ENCODE measurements at regions not wholly inside any gene's neighbourhood (a gene's known extent, or its start where the extent isn't known, plus 50 kb on each side); places are given as distances from the start of the nearest gene placed in this dataset.

GRCh38 chr5:165885623-165886350 is 2380.4 kb downstream of the MAT2B start:
- no peaks in the 10 kb centered on the region for H3K9me2 ChIP-seq (ENCODE audit: insufficient read depth, low read length)
- H4K20me1 ChIP-seq (ENCODE audit: insufficient read depth), result no peaks in the 10 kb centered on the region
- no peaks in the 10 kb centered on the region for H3F3A ChIP-seq (ENCODE audit: insufficient read depth, low read length, poor library complexity, severe bottlenecking)
- H3K79me2 ChIP-seq (replicated peaks; ENCODE audit: insufficient read depth, low read length), result no peaks in the 10 kb centered on the region
- H3K9ac ChIP-seq (ENCODE audit: low read length), result no peak overlapping the region
- H3K27ac ChIP-seq (ENCODE audit: low read length), result no peak overlapping the region
- H3K9me3 ChIP-seq (ENCODE audit: low read length), result no peaks in the 10 kb centered on the region
- no peak overlapping the region for H2AFZ ChIP-seq (ENCODE audit: low read depth, low read length)
- H3K4me2 ChIP-seq (ENCODE audit: low read length), result no peak overlapping the region
- no peak for TF ChIP-seq REST (IDR thresholded peaks at IDR 0.05; ENCODE audit: borderline replicate concordance)
- no peak for TF ChIP-seq CTCF (IDR thresholded peaks at IDR 0.05; ENCODE audit: poor library complexity, severe bottlenecking)
- no peak for TF ChIP-seq SMC3 (conservative IDR thresholded peaks at IDR 0.05; ENCODE audit: poor library complexity)
- TF ChIP-seq EP300 (conservative IDR thresholded peaks at IDR 0.05; ENCODE audit: poor library complexity, severe bottlenecking), result no peak
- TF ChIP-seq TAF1 (IDR thresholded peaks at IDR 0.05; ENCODE audit: low read depth), result no peak
- no peak for TF ChIP-seq EZH2 (IDR thresholded peaks at IDR 0.05; ENCODE audit: borderline replicate concordance, insufficient read depth, low read length, poor library complexity, severe bottlenecking)
- TF ChIP-seq MXI1 (conservative IDR thresholded peaks at IDR 0.05; ENCODE audit: poor library complexity, severe bottlenecking), result no peak
- no peak for TF ChIP-seq POLR2AphosphoS5 (IDR thresholded peaks at IDR 0.05)
- no peak for TF ChIP-seq RAD21 (conservative IDR thresholded peaks at IDR 0.05)
- no peak overlapping the region for H3K4me3 ChIP-seq (ENCODE audit: low read length)
- H3K36me3 ChIP-seq (ENCODE audit: insufficient read depth, low read length), result no peaks in the 10 kb centered on the region
- H3K27me3 ChIP-seq (ENCODE audit: insufficient read depth, low read depth, low read length), result no peaks in the 10 kb centered on the region

GRCh38 chr5:165887147-165887546 is 2381.7 kb downstream of the MAT2B start:
- H3K27me3 ChIP-seq (ENCODE audit: insufficient read depth, low read depth, low read length), result no peaks in the 10 kb centered on the region
- no peak overlapping the region for H3K27ac ChIP-seq (ENCODE audit: low read length)
- no peaks in the 10 kb centered on the region for H3K9me3 ChIP-seq (ENCODE audit: low read length)
- TF ChIP-seq SMC3 (conservative IDR thresholded peaks at IDR 0.05; ENCODE audit: poor library complexity), result no peak
- no peak for TF ChIP-seq RAD21 (conservative IDR thresholded peaks at IDR 0.05)
- H3K79me2 ChIP-seq (replicated peaks; ENCODE audit: insufficient read depth, low read length), result no peaks in the 10 kb centered on the region
- no peak overlapping the region for H3K4me3 ChIP-seq (ENCODE audit: low read length)
- H3F3A ChIP-seq (ENCODE audit: insufficient read depth, low read length, poor library complexity, severe bottlenecking), result no peaks in the 10 kb centered on the region
- no peaks in the 10 kb centered on the region for H4K20me1 ChIP-seq (ENCODE audit: insufficient read depth)
- H2AFZ ChIP-seq (ENCODE audit: low read depth, low read length), result no peak overlapping the region
- no peaks in the 10 kb centered on the region for H3K9me2 ChIP-seq (ENCODE audit: insufficient read depth, low read length)
- no peak overlapping the region for H3K9ac ChIP-seq (ENCODE audit: low read length)
- H3K36me3 ChIP-seq (ENCODE audit: insufficient read depth, low read length), result no peaks in the 10 kb centered on the region
- H3K4me2 ChIP-seq (ENCODE audit: low read length), result no peak overlapping the region
